ENCODE measurements at regions not wholly inside any gene's neighbourhood (a gene's known extent, or its start where the extent isn't known, plus 50 kb on each side); places are given as distances from the start of the nearest gene placed in this dataset.

DNA sequence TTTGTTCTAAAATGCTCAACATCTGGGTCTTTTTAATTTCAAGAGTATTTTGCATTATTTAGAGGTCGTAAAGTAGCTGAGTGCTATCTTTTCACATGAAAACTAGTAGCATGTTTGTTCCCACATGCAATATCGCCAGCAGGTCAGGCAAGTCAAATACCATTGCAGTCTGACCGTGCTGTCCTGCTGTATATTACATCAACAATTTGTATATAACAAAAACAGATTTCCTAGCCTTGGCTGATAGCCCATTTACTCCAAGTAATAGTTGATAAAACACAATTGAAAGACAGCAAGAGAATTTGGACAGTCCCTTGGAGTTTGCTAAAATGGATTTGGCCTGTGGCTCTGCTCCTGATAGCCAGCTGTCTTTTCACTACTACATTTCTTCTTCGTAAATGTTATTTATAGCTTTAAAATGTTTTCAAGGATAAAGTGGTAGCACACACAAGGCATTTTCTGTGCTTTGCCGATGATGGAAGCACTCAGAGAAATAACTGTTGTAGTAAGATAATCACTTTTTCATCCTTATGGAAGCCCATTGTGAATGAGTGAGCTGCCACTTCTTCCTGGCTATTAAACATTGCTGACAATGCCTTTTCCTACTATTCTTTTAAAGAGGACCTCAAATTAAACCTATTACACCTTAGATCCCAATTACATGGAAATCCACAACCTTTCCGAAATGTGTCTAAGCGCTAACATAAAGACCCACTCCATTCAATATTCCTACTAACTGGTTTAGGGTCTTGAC lies 992.1 kb downstream of the MAT2B start:
- no peaks in the 10 kb centered on the region for H3K79me2 ChIP-seq (ENCODE audit: insufficient read depth)
- H3K9me3 ChIP-seq (ENCODE audit: low read depth) = no peaks in the 10 kb centered on the region
- DNase-seq = no peak
- no peaks in the 10 kb centered on the region for H3K36me3 ChIP-seq (ENCODE audit: low read depth)
- 44 to 47% methylated on average over 7 of the region's 7 CpGs for WGBS, 2 experiments (ENCODE audit: low coverage in 1 of 2, low lambda C conversion rate in 2 of 2, missing lambda C conversion rate in 2 of 2)
- no peaks in the 10 kb centered on the region for H4K20me1 ChIP-seq (ENCODE audit: insufficient read depth)
- H3K27ac ChIP-seq = no peak overlapping the region
- no peak overlapping the region for H3K9ac ChIP-seq
- H2AFZ ChIP-seq = no peak overlapping the region
- TF ChIP-seq EZH2phosphoT487 (IDR thresholded peaks at IDR 0.05; ENCODE audit: insufficient read depth, low read depth) (no peak), EZH2 (IDR thresholded peaks at IDR 0.05; ENCODE audit: insufficient read depth, poor library complexity, severe bottlenecking) (no peak)
- no peaks in the 10 kb centered on the region for H3K27me3 ChIP-seq (replicated peaks; ENCODE audit: insufficient read depth)
- H3K4me3 ChIP-seq = no peak overlapping the region
- no peaks in the 10 kb centered on the region for H3K9me2 ChIP-seq (ENCODE audit: insufficient read depth)
- in situ Hi-C loops (cut with MboI) = no loop called here
- no peak overlapping the region for H3K4me2 ChIP-seq (ENCODE audit: unreplicated experiment)
- H3K4me1 ChIP-seq (ENCODE audit: insufficient read depth) = no peaks in the 10 kb centered on the region
- H3F3A ChIP-seq (ENCODE audit: insufficient read depth) = no peaks in the 10 kb centered on the region

DNA sequence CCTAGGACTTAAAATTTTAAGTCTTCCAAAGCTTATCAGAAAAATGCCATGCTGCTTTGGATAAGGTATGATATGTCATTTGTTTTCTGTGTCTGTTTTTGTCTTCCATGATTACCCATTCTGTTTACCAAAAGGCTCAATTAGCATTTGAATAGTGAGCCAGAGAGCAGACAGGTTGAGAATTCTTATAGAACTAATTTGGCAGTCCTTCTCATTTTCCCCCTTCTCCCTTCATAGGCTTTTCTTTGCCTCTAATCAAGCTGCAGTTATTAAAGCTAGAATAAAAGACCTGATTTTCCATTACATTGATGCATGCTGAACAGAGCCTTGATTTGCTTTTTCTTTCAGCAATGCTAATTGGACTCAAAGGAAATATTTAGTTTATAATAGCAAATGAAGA lies 993.0 kb downstream of the MAT2B start:
- Histone ChIP-seq H3K4me2 (ENCODE audit: unreplicated experiment) (no peak overlapping the region), H3K9me2 (ENCODE audit: insufficient read depth) (no peaks in the 10 kb centered on the region), H3F3A (ENCODE audit: insufficient read depth) (no peaks in the 10 kb centered on the region), H3K9ac (no peak overlapping the region), H3K27me3 (replicated peaks; ENCODE audit: insufficient read depth) (no peaks in the 10 kb centered on the region), H2AFZ (no peak overlapping the region), H3K4me1 (ENCODE audit: insufficient read depth) (no peaks in the 10 kb centered on the region), H3K79me2 (ENCODE audit: insufficient read depth) (no peaks in the 10 kb centered on the region), H4K20me1 (ENCODE audit: insufficient read depth) (no peaks in the 10 kb centered on the region), H3K27ac (no peak overlapping the region), H3K4me3 (no peak overlapping the region), H3K36me3 (ENCODE audit: low read depth) (no peaks in the 10 kb centered on the region), H3K9me3 (ENCODE audit: low read depth) (no peaks in the 10 kb centered on the region)
- no peak for DNase-seq
- in situ Hi-C loops (cut with MboI) = no loop called here
- TF ChIP-seq EZH2 (IDR thresholded peaks at IDR 0.05; ENCODE audit: insufficient read depth, poor library complexity, severe bottlenecking) (no peak), EZH2phosphoT487 (IDR thresholded peaks at IDR 0.05; ENCODE audit: insufficient read depth, low read depth) (no peak)

GRCh38 chr5:164500856-164501255 lies 995.4 kb downstream of the MAT2B start:
- H3K4me2 ChIP-seq (ENCODE audit: unreplicated experiment) = no peak overlapping the region
- TF ChIP-seq EZH2 (IDR thresholded peaks at IDR 0.05; ENCODE audit: insufficient read depth, poor library complexity, severe bottlenecking) (no peak), EZH2phosphoT487 (IDR thresholded peaks at IDR 0.05; ENCODE audit: insufficient read depth, low read depth) (no peak)
- no peaks in the 10 kb centered on the region for H3K4me1 ChIP-seq (ENCODE audit: insufficient read depth)
- H3K9me3 ChIP-seq (ENCODE audit: low read depth) = no peaks in the 10 kb centered on the region
- H3F3A ChIP-seq (ENCODE audit: insufficient read depth) = no peaks in the 10 kb centered on the region
- H2AFZ ChIP-seq = no peak overlapping the region
- DNase-seq = no peak
- H3K4me3 ChIP-seq = no peak overlapping the region
- no peak overlapping the region for H3K27ac ChIP-seq
- no peaks in the 10 kb centered on the region for H3K27me3 ChIP-seq (replicated peaks; ENCODE audit: insufficient read depth)
- 60 to 67% methylated on average over 5 of the region's 5 CpGs for WGBS, 2 experiments (ENCODE audit: low coverage in 1 of 2, low lambda C conversion rate in 2 of 2, missing lambda C conversion rate in 2 of 2)
- no peaks in the 10 kb centered on the region for H3K36me3 ChIP-seq (ENCODE audit: low read depth)
- no peaks in the 10 kb centered on the region for H4K20me1 ChIP-seq (ENCODE audit: insufficient read depth)
- H3K9ac ChIP-seq = no peak overlapping the region
- H3K9me2 ChIP-seq (ENCODE audit: insufficient read depth) = no peaks in the 10 kb centered on the region
- no peaks in the 10 kb centered on the region for H3K79me2 ChIP-seq (ENCODE audit: insufficient read depth)
- in situ Hi-C loops (cut with MboI) = loop anchor here (10.0 kb wide), 2 partner anchors 806 to 936 kb away; no protein-coding TSS in a partner anchor

GRCh38 chr5:164501344-164501743 lies 995.9 kb downstream of the MAT2B start:
- Histone ChIP-seq H3K36me3 (ENCODE audit: low read depth) (no peaks in the 10 kb centered on the region), H3K4me2 (ENCODE audit: unreplicated experiment) (no peak overlapping the region), H3K79me2 (ENCODE audit: insufficient read depth) (no peaks in the 10 kb centered on the region), H3K27ac (no peak overlapping the region), H2AFZ (no peak overlapping the region), H4K20me1 (ENCODE audit: insufficient read depth) (no peaks in the 10 kb centered on the region), H3K4me3 (no peak overlapping the region), H3K9me2 (ENCODE audit: insufficient read depth) (no peaks in the 10 kb centered on the region), H3F3A (ENCODE audit: insufficient read depth) (no peaks in the 10 kb centered on the region), H3K4me1 (ENCODE audit: insufficient read depth) (no peaks in the 10 kb centered on the region), H3K9ac (no peak overlapping the region), H3K27me3 (replicated peaks; ENCODE audit: insufficient read depth) (no peaks in the 10 kb centered on the region), H3K9me3 (ENCODE audit: low read depth) (no peaks in the 10 kb centered on the region)
- in situ Hi-C loops (cut with MboI) = loop anchor here (10.0 kb wide), 2 partner anchors 807 to 937 kb away; no protein-coding TSS in a partner anchor
- no peak for DNase-seq
- TF ChIP-seq EZH2 (IDR thresholded peaks at IDR 0.05; ENCODE audit: insufficient read depth, poor library complexity, severe bottlenecking) (no peak), EZH2phosphoT487 (IDR thresholded peaks at IDR 0.05; ENCODE audit: insufficient read depth, low read depth) (no peak)
- 30% methylated on average over 3 of the region's 3 CpGs for whole genome bisulfite sequencing, 2 experiments (ENCODE audit: low coverage in 1 of 2, low lambda C conversion rate in 2 of 2, missing lambda C conversion rate in 2 of 2)
